ENCODE measurements at regions not wholly inside any gene's neighbourhood (a gene's known extent, or its start where the extent isn't known, plus 50 kb on each side); places are given as distances from the start of the nearest gene placed in this dataset.

- in situ Hi-C loops (cut with MboI; ENCODE audit: low pct_ligation_motif_present in 1 of 4, low pct_unique_long_range_greater_than_20kb in 1 of 4, low sequenced_read_pairs in 3 of 4), result no loop called here
- Histone ChIP-seq H3K4me1 (no peaks in the 10 kb centered on the region), H3K27ac (no peak overlapping the region), H3K36me3 (no peaks in the 10 kb centered on the region), H3K4me3 (no peak overlapping the region), H3K27me3 (no peaks in the 10 kb centered on the region), H3K9me3 (no peaks in the 10 kb centered on the region)
- intact Hi-C loops (cut with DNase I; ENCODE audit: low total_unique reads), result no loop called here
- DNase-seq, result no peak
- TF ChIP-seq POLR2A (IDR thresholded peaks at IDR 0.05), result no peak
- TF ChIP-seq POLR2AphosphoS5 (IDR thresholded peaks at IDR 0.05), result no peak
- no peak for TF ChIP-seq EP300 (IDR thresholded peaks at IDR 0.05; ENCODE audit: low read depth)
- no peak for TF ChIP-seq CTCF (IDR thresholded peaks at IDR 0.05)
Observed at GRCh38 chr12:83997423-83997822, 915.2 kb downstream of the SLC6A15 start.

- DNase-seq, result no peak
- 71 to 75% methylated on average over 1 of the region's 1 CpG for WGBS, 2 donors (ENCODE audit: low coverage in 1 of 2)
- intact Hi-C loops (cut with DNase I; ENCODE audit: low total_unique reads), result no loop called here
Observed at GRCh38 chr12:83996671-83997070, 915.9 kb downstream of the SLC6A15 start.

GRCh38 chr12:83985084-83985483, 927.5 kb downstream of the SLC6A15 start:
- in situ Hi-C loops (cut with MboI; ENCODE audit: low pct_ligation_motif_present in 1 of 4, low pct_unique_long_range_greater_than_20kb in 1 of 4, low sequenced_read_pairs in 3 of 4) (no loop called here), intact Hi-C loops (cut with DNase I; ENCODE audit: low total_unique reads) (no loop called here)
- 80 to 85% methylated on average over 2 of the region's 2 CpGs for WGBS, 2 donors (ENCODE audit: low coverage in 1 of 2)

More at GRCh38 chr12:83996671-83997070, 915.9 kb downstream of the SLC6A15 start:
- no peaks in the 10 kb centered on the region for H3K36me3 ChIP-seq
- no peak overlapping the region for H3K4me3 ChIP-seq
- TF ChIP-seq POLR2A (IDR thresholded peaks at IDR 0.05) (no peak), CTCF (IDR thresholded peaks at IDR 0.05) (no peak), POLR2AphosphoS5 (IDR thresholded peaks at IDR 0.05) (no peak), EP300 (IDR thresholded peaks at IDR 0.05; ENCODE audit: low read depth) (no peak)
- in situ Hi-C loops (cut with MboI; ENCODE audit: low pct_ligation_motif_present in 1 of 4, low pct_unique_long_range_greater_than_20kb in 1 of 4, low sequenced_read_pairs in 3 of 4), result no loop called here
- H3K27me3 ChIP-seq, result no peaks in the 10 kb centered on the region
- H3K27ac ChIP-seq, result no peak overlapping the region
- H3K4me1 ChIP-seq, result no peaks in the 10 kb centered on the region
- no peaks in the 10 kb centered on the region for H3K9me3 ChIP-seq

DNA sequence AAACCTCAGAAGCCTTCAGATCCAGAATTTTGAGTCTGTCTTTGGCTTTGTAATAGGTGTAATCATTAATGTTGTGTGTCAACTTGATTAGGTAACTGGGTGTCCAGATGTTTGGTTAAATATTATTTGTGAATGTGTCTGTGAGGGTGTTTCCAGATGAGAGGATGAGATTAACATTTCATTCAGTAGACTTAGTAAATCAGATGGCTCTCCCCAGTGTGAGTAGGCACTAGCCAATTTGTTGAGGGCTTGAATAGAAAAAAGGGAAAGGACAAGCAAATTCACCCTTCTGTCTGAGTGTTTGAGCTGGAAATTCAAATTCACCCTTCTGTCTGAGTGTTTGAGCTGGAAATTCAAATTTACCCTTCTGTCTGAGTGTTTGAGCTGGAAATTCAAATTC, 932.2 kb downstream of the SLC6A15 start:
- intact Hi-C loops (cut with DNase I; ENCODE audit: low total_unique reads), result no loop called here
- no peaks in the 10 kb centered on the region for H3K4me1 ChIP-seq
- no peaks in the 10 kb centered on the region for H3K27me3 ChIP-seq
- H3K9me3 ChIP-seq, result no peaks in the 10 kb centered on the region
- H3K4me3 ChIP-seq, result no peak overlapping the region
- no peaks in the 10 kb centered on the region for H3K36me3 ChIP-seq
- TF ChIP-seq POLR2AphosphoS5 (IDR thresholded peaks at IDR 0.05), result no peak
- TF ChIP-seq POLR2A (IDR thresholded peaks at IDR 0.05), result no peak
- TF ChIP-seq EP300 (IDR thresholded peaks at IDR 0.05; ENCODE audit: low read depth), result no peak
- no peak for TF ChIP-seq CTCF (IDR thresholded peaks at IDR 0.05)
- no peak for DNase-seq
- no peak overlapping the region for H3K27ac ChIP-seq
- in situ Hi-C loops (cut with MboI; ENCODE audit: low pct_ligation_motif_present in 1 of 4, low pct_unique_long_range_greater_than_20kb in 1 of 4, low sequenced_read_pairs in 3 of 4), result no loop called here

More at GRCh38 chr12:83985084-83985483, 927.5 kb downstream of the SLC6A15 start:
- DNase-seq, result no peak
- Histone ChIP-seq H3K36me3 (no peaks in the 10 kb centered on the region), H3K27me3 (no peaks in the 10 kb centered on the region), H3K4me1 (no peaks in the 10 kb centered on the region), H3K4me3 (no peak overlapping the region), H3K27ac (no peak overlapping the region), H3K9me3 (no peaks in the 10 kb centered on the region)
- TF ChIP-seq POLR2A (IDR thresholded peaks at IDR 0.05), result no peak
- TF ChIP-seq CTCF (IDR thresholded peaks at IDR 0.05), result no peak
- TF ChIP-seq POLR2AphosphoS5 (IDR thresholded peaks at IDR 0.05), result no peak
- TF ChIP-seq EP300 (IDR thresholded peaks at IDR 0.05; ENCODE audit: low read depth), result no peak
